ENCODE measurements at regions not wholly inside any gene's neighbourhood (a gene's known extent, or its start where the extent isn't known, plus 50 kb on each side); places are given as distances from the start of the nearest gene placed in this dataset.

GRCh38 chr16:73326221-73326620, 278.3 kb upstream of the ZFHX3 start:
- Histone ChIP-seq H3K4me3 (no peak overlapping the region), H3K9me2 (ENCODE audit: insufficient read depth) (peaks cover 10% of the 10 kb centered on the region; the same call in 1 of the 2 replicates), H3K27ac (ENCODE audit: low read depth) (no peak overlapping the region), H3F3A (replicated peaks; ENCODE audit: low read depth) (no peaks in the 10 kb centered on the region), H3K27me3 (ENCODE audit: insufficient read depth) (no peaks in the 10 kb centered on the region), H3K4me1 (ENCODE audit: insufficient read depth) (0 out of 2 replicates have a peak, but pooled peaks cover 7% of the 10 kb centered on the region), H3K79me2 (replicated peaks; ENCODE audit: insufficient read depth) (no peaks in the 10 kb centered on the region), H4K20me1 (replicated peaks; ENCODE audit: insufficient read depth) (no peaks in the 10 kb centered on the region), H3K4me2 (no peak overlapping the region), H3K36me3 (ENCODE audit: insufficient read depth) (no peaks in the 10 kb centered on the region), H2AFZ (no peak overlapping the region)
- TF ChIP-seq EZH2phosphoT487 (IDR thresholded peaks at IDR 0.05; ENCODE audit: unreplicated experiment) (no peak), ETS1 (IDR thresholded peaks at IDR 0.05) (no peak), ZNF114 (CRISPR knock-in tag; IDR thresholded peaks at IDR 0.05) (no peak), EZH2 (IDR thresholded peaks at IDR 0.05; ENCODE audit: low read depth, unreplicated experiment) (no peak), ZNF462 (CRISPR knock-in tag; IDR thresholded peaks at IDR 0.05) (no peak), POLR2AphosphoS5 (IDR thresholded peaks at IDR 0.05; ENCODE audit: low read depth) (no peak), CTCF (conservative IDR thresholded peaks at IDR 0.05; ENCODE audit: low read depth in 2 of 2) (no peak), REST (IDR thresholded peaks at IDR 0.05; ENCODE audit: unreplicated experiment) (no peak), STAT1 (IDR thresholded peaks at IDR 0.05; ENCODE audit: unreplicated experiment) (no peak), CREB1 (CRISPR knock-in tag; IDR thresholded peaks at IDR 0.05; ENCODE audit: low read depth) (no peak), ZNF331 (CRISPR knock-in tag; IDR thresholded peaks at IDR 0.05; ENCODE audit: low read depth) (no peak), NANOG (IDR thresholded peaks at IDR 0.05; ENCODE audit: borderline replicate concordance) (no peak), JUNB (IDR thresholded peaks at IDR 0.05; ENCODE audit: unreplicated experiment) (no peak)
- Mint-ChIP-seq H3K27ac (no peak overlapping the region), H3K27me3 (ENCODE audit: insufficient read depth, low read depth, poor library complexity) (no peaks in the 10 kb centered on the region), H3K4me1 (peaks cover 7% of the 10 kb centered on the region; the same call in 2 of the 3 replicates), H3K4me3 (no peak overlapping the region), H3K9me3 (no peaks in the 10 kb centered on the region; the same call in 2 of the 3 replicates), H3K36me3 (ENCODE audit: low read depth) (no peaks in the 10 kb centered on the region)
- DNase-seq (ENCODE audit: low spot score) (no peak), ATAC-seq (no peak)
